HepG2 (cell line): ENCODE measurements at regions not wholly inside any gene's neighbourhood (a gene's known extent, or its start where the extent isn't known, plus 50 kb on each side); places are given as distances from the start of the nearest gene placed in this dataset.

Source experiments
- ATAC-seq: fragments of 200-7000 bp; cut with Tn5 transposase; 3 replicates; pipeline ENCODE4 v1.9.1; 2020; ENCODE audit warnings: mild to moderate bottlenecking, moderate library complexity
- BruUV-seq: library from RNA; stranded (reverse); fragments of 400-500 nt; replicated peaks from 2 replicates; lab custom pipeline; 2021; lab: Mats Ljungman, UMichigan
- CTCF ChIA-PET: fragments of 300-600 bp; formaldehyde crosslinking; extraction: SDS; loops from one replicate; lab custom pipeline; 2021; ENCODE audit warnings: low total read pairs, inconsistent platforms, low intra/inter-chr PET ratio; lab: Yijun Ruan, JAX
- POLR2A ChIA-PET: fragments of 350-600 bp; sonication (Branson Sonifier 250); formaldehyde crosslinking; loops from one replicate; lab custom pipeline; 2020; ENCODE audit warnings: antibody characterized with exemption, inconsistent platforms; lab: Yijun Ruan, JAX
- DNase-seq: peaks from one replicate; pipeline ENCODE4 v3.0.0-alpha.2; 2015; ENCODE audit warnings: low spot score
- FAIRE-seq: peaks from 3 replicates; lab custom pipeline; 2011; peaks lifted over from hg19 to GRCh38; lab: Jason Lieb, UNC
- H2AFZ ChIP-seq: one replicate; pipeline ENCODE4 v1.6.1; 2011; ENCODE audit warnings: low read length, inconsistent platforms
- H3K27ac ChIP-seq: fragments of 300-600 bp; 3 replicates; pipeline ENCODE4 v1.8.0; 2011; ENCODE audit warnings: mixed run types, mild to moderate bottlenecking, mixed read lengths, low read length, inconsistent platforms; ENCODE audit not compliant: insufficient read depth; ENCODE audit errors: extremely low read length
- H3K27me3 ChIP-seq, 2 experiments: fragments of 200-600 bp in 1 of 2; 2 replicates in 1 of 2; 3 replicates in 1 of 2; pipeline versions ENCODE4 v1.6.0 to v1.8.0; 2011; ENCODE audit warnings: low read length in 2 of 2, mild to moderate bottlenecking in 2 of 2, moderate library complexity in 2 of 2, inconsistent platforms in 1 of 2; ENCODE audit not compliant: insufficient read depth in 2 of 2, control insufficient read depth in 1 of 2
- H3K36me3 ChIP-seq, 2 experiments: fragments of 200-600 bp in 1 of 2; replicated peaks in 1 of 2; 2 replicates in 1 of 2; 3 replicates in 1 of 2; pipeline versions ENCODE4 v1.5.1 to v1.8.0; 2011; ENCODE audit warnings: low read length in 2 of 2, inconsistent platforms in 1 of 2; ENCODE audit not compliant: insufficient read depth in 2 of 2, control insufficient read depth in 1 of 2
- H3K4me1 ChIP-seq: 2 replicates; pipeline ENCODE4 v1.5.1; 2012; ENCODE audit warnings: low read length, inconsistent platforms; ENCODE audit not compliant: insufficient read depth
- H3K4me2 ChIP-seq: 2 replicates; pipeline ENCODE4 v1.6.0; 2011; ENCODE audit warnings: low read depth, low read length, inconsistent platforms
- H3K4me3 ChIP-seq, 3 experiments: fragments of 200-600 bp in 1 of 3; sonication (generic), shearing (Covaris generic) in 1 of 3; replicated peaks in 1 of 3; 2 replicates each; pipeline ENCODE4 v1.5.1; 2011 to 2016; ENCODE audit warnings: low read length in 3 of 3, inconsistent platforms in 2 of 3, low read depth in 2 of 3, mild to moderate bottlenecking in 2 of 3, control low read depth in 1 of 3, mixed read lengths in 1 of 3; ENCODE audit not compliant: insufficient read depth in 1 of 3
- H3K79me2 ChIP-seq: one replicate; pipeline ENCODE4 v1.6.1; 2011; ENCODE audit warnings: low read length, inconsistent platforms; ENCODE audit not compliant: insufficient read depth
- H3K9ac ChIP-seq: 2 replicates; pipeline ENCODE4 v1.6.0; 2011; ENCODE audit warnings: mild to moderate bottlenecking, low read depth, low read length, inconsistent platforms; ENCODE audit not compliant: insufficient read depth
- H3K9me3 ChIP-seq: 2 replicates; pipeline ENCODE4 v1.5.1; 2012; ENCODE audit warnings: mild to moderate bottlenecking, low read length
- H4K20me1 ChIP-seq: 2 replicates; pipeline ENCODE4 v1.6.0; 2011; ENCODE audit warnings: inconsistent platforms, mild to moderate bottlenecking, low read length, moderate library complexity; ENCODE audit not compliant: insufficient read depth
- LBX2 ChIP-seq: sonication (generic); formaldehyde crosslinking; IDR thresholded peaks from 2 replicates; pipeline ENCODE4 v1.5.0; 2020; ENCODE audit warnings: missing genetic modification reagents, mild to moderate bottlenecking, borderline replicate concordance
- SOX6 ChIP-seq, 2 experiments: fragments of 450-650 bp in 1 of 2; sonication (generic) in 1 of 2; formaldehyde crosslinking in 1 of 2; IDR thresholded peaks; 2 replicates each; pipeline versions ENCODE4 v1.4.0 to v1.6.1; 2017 to 2020; ENCODE audit warnings: antibody characterized with exemption in 1 of 2, mild to moderate bottlenecking in 1 of 2, missing genetic modification reagents in 1 of 2
- ZNF225 ChIP-seq: sonication (generic); formaldehyde crosslinking; IDR thresholded peaks from 2 replicates; pipeline ENCODE4 v1.4.0; 2020; ENCODE audit warnings: mild to moderate bottlenecking, missing genetic modification reagents
- ZNF574 ChIP-seq: sonication (generic); formaldehyde crosslinking; IDR thresholded peaks from 2 replicates; pipeline ENCODE4 v1.4.0; 2020; ENCODE audit warnings: missing genetic modification reagents
- WGBS: methylation state at CpG from one replicate; pipeline ENCODE4 v1.1.6; 2017; ENCODE audit warnings: low lambda C conversion rate; 5-methylcytosine and 5-hydroxymethylcytosine counted together
- in situ Hi-C: cut with HindIII; loops from 2 replicates; pipeline ENCODE4 v1.10.0; 2017; ENCODE audit warnings: low pct_unique_long_range_greater_than_20kb; ENCODE audit not compliant: extremely low pct_ligation_motif_present
- intact Hi-C: fragments of 100-400 bp; cut with micrococcal nuclease; formaldehyde crosslinking; loops from one replicate; pipeline ENCODE4 v1.10.0; 2022; ENCODE audit not compliant: unreplicated experiment

DNA sequence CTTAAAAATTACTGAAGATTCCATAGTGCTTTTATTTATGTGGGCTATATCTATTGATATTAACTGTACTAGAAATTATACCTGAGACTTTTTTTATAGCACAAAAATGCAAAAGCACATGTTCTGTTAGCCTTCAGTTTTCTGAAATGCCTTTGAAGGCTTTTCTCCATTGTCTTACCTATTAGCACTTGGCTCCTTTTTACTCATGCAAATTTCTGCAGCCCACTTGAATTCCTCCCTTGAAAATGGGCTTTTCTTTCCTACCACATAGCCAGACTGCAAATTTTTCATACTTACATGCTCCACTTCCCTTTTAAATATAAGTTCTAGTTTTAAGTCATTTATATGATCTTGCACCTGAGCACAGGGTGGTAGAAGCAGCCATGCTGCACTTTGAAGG lies 453.0 kb upstream of the TRIB2 start:
- no peaks in the 10 kb centered on the region for H3K79me2 ChIP-seq
- no peaks in the 10 kb centered on the region for H3K27me3 ChIP-seq
- H3K36me3 ChIP-seq = no peaks in the 10 kb centered on the region
- H4K20me1 ChIP-seq = no peaks in the 10 kb centered on the region; the same call in 1 of the 2 replicates
- no TSS peak for BruUV-seq
- H3K9ac ChIP-seq = no peak overlapping the region
- DNase-seq (no peak), FAIRE-seq (no peak), ATAC-seq (no peak)
- H3K4me1 ChIP-seq = no peaks in the 10 kb centered on the region
- no peak overlapping the region for H3K4me3 ChIP-seq
- POLR2A ChIA-PET = no interaction called here
- no peak overlapping the region for H3K27ac ChIP-seq
- in situ Hi-C loops = no loop called here
- no peak overlapping the region for H2AFZ ChIP-seq
- CTCF ChIA-PET = no interaction called here
- TF ChIP-seq LBX2 (CRISPR knock-in tag) (no peak), SOX6 (IDR thresholded peaks at IDR 0.05) (no peak), SOX6 (CRISPR knock-in tag; IDR thresholded peaks at IDR 0.05) (no peak)
- no peak overlapping the region for H3K4me2 ChIP-seq
- intact Hi-C loops = no loop called here
- no peaks in the 10 kb centered on the region for H3K9me3 ChIP-seq

- H4K20me1 ChIP-seq = no peaks in the 10 kb centered on the region; the same call in 1 of the 2 replicates
- no peak overlapping the region for H3K9ac ChIP-seq
- no peak for ATAC-seq
- H3K9me3 ChIP-seq = no peaks in the 10 kb centered on the region
- intact Hi-C loops = no loop called here
- no peak overlapping the region for H3K27ac ChIP-seq
- POLR2A ChIA-PET = no interaction called here
- H3K4me2 ChIP-seq = no peak overlapping the region
- H3K4me3 ChIP-seq = no peak overlapping the region
- 37% methylated on average over 1 of the region's 1 CpG for WGBS
- CTCF ChIA-PET = no interaction called here
- no peak for TF ChIP-seq ZNF574
- TF ChIP-seq ZNF225 (CRISPR knock-in tag) = no peak
- no peaks in the 10 kb centered on the region for H3K36me3 ChIP-seq
- no peaks in the 10 kb centered on the region for H3K27me3 ChIP-seq
- in situ Hi-C loops = no loop called here
- no peak overlapping the region for H2AFZ ChIP-seq
- H3K79me2 ChIP-seq = no peaks in the 10 kb centered on the region
- no TSS peak for BruUV-seq
- no peak for FAIRE-seq
- H3K4me1 ChIP-seq = no peaks in the 10 kb centered on the region
- DNase-seq = no peak
These were observed 452.6 kb upstream of the TRIB2 start for GRCh38 chr2:12264146-12264545.
